Uterus (tissue), 2 donors: ENCODE measurements at regions not wholly inside any gene's neighbourhood (a gene's known extent, or its start where the extent isn't known, plus 50 kb on each side); places are given as distances from the start of the nearest gene placed in this dataset.

Source experiments
- CTCF ChIP-seq, 4 experiments: fragments of 200-600 bp in 2 of 4; fragments of 450-650 bp in 2 of 4; sonication (generic) in 2 of 4; IDR thresholded peaks; one replicate each; pipeline ENCODE4 v1.5.1; 2016 to 2019; ENCODE audit warnings: antibody characterized with exemption in 4 of 4, mild to moderate bottlenecking in 2 of 4, moderate library complexity in 1 of 4
- POLR2A ChIP-seq, 2 donors: fragments of 450-650 bp; IDR thresholded peaks; one replicate each; pipeline ENCODE4 v1.6.1; 2016; ENCODE audit warnings: antibody characterized with exemption in 2 of 2, mild to moderate bottlenecking in 1 of 2, moderate library complexity in 1 of 2

- no peak for TF ChIP-seq POLR2A (IDR thresholded peaks at IDR 0.05)
- TF ChIP-seq CTCF (IDR thresholded peaks at IDR 0.05): no peak
Observed at GRCh38 chr7:67870396-67870795, 873.8 kb downstream of the TYW1 start.
